IMR-90 (cell line): ENCODE measurements at regions not wholly inside any gene's neighbourhood (a gene's known extent, or its start where the extent isn't known, plus 50 kb on each side); places are given as distances from the start of the nearest gene placed in this dataset.

Experiments used
- ATAC-seq: fragments of 200-7000 bp; cut with Tn5 transposase; 2 replicates; pipeline ENCODE4 v1.9.1; 2020; ENCODE audit warnings: low read depth, mild to moderate bottlenecking, moderate library complexity
- BruUV-seq: library from RNA; stranded (reverse); fragments of 400-500 nt; replicated peaks from 2 replicates; lab custom pipeline; 2021; lab: Mats Ljungman, UMichigan
- CTCF ChIA-PET: fragments of 300-600 bp; formaldehyde crosslinking; extraction: SDS; loops from one replicate; lab custom pipeline; 2021; ENCODE audit warnings: antibody characterized with exemption; lab: Yijun Ruan, JAX
- POLR2A ChIA-PET: fragments of 300-600 bp; sonication (Branson Sonifier 250); formaldehyde crosslinking; loops from one replicate; lab custom pipeline; 2022; ENCODE audit warnings: antibody characterized with exemption; ENCODE audit not compliant: unreplicated experiment; lab: Charles Lee
- DNase-seq: peaks from one replicate; pipeline ENCODE4 v3.0.0; 2013
- H2AFZ ChIP-seq: replicated peaks from 2 replicates; pipeline ENCODE3; 2013; ENCODE audit warnings: low read length, mild to moderate bottlenecking; ENCODE audit not compliant: poor library complexity
- H2AK5ac ChIP-seq: 2 replicates; pipeline ENCODE4 v1.6.1; 2013; ENCODE audit warnings: low read depth, low read length, inconsistent platforms
- H2AK9ac ChIP-seq: replicated peaks from 2 replicates; pipeline ENCODE3; 2013; ENCODE audit warnings: mild to moderate bottlenecking, low read depth, low read length, moderate library complexity; ENCODE audit not compliant: poor library complexity
- H2BK120ac ChIP-seq: 2 replicates; pipeline ENCODE4 v1.6.1; 2013; ENCODE audit warnings: low read depth, low read length, inconsistent platforms
- H2BK15ac ChIP-seq: 3 replicates; pipeline ENCODE4 v1.6.1; 2013; ENCODE audit warnings: low read depth, low read length, inconsistent platforms
- H2BK20ac ChIP-seq: 2 replicates; pipeline ENCODE4 v1.6.1; 2013; ENCODE audit warnings: low read depth, mild to moderate bottlenecking, inconsistent platforms, low read length, moderate library complexity
- H2BK5ac ChIP-seq: 2 replicates; pipeline ENCODE4 v1.6.1; 2013; ENCODE audit warnings: mild to moderate bottlenecking, low read depth, low read length, inconsistent platforms; ENCODE audit not compliant: poor library complexity, severe bottlenecking
- H3K14ac ChIP-seq: replicated peaks from 2 replicates; pipeline ENCODE4 v1.6.1; 2013; ENCODE audit warnings: low read depth, low read length, inconsistent platforms
- H3K18ac ChIP-seq: 2 replicates; pipeline ENCODE4 v1.6.1; 2013; ENCODE audit warnings: low read depth, low read length, control low read depth
- H3K23ac ChIP-seq: 2 replicates; pipeline ENCODE4 v1.6.1; 2013; ENCODE audit warnings: low read depth, low read length, inconsistent platforms
- H3K27ac ChIP-seq: 2 replicates; pipeline ENCODE4 v1.5.1; 2013; ENCODE audit warnings: mild to moderate bottlenecking, control low read depth, low read length; ENCODE audit not compliant: insufficient read depth
- H3K27me3 ChIP-seq: 2 replicates; pipeline ENCODE4 v1.6.1; 2013; ENCODE audit warnings: low read length; ENCODE audit not compliant: control insufficient read depth, insufficient read depth
- H3K36me3 ChIP-seq: 2 replicates; pipeline ENCODE4 v1.6.1; 2013; ENCODE audit warnings: low read length, mixed read lengths; ENCODE audit not compliant: control insufficient read depth, insufficient read depth
- H3K4ac ChIP-seq: 2 replicates; pipeline ENCODE4 v1.6.1; 2013; ENCODE audit warnings: low read depth, low read length, inconsistent platforms
- H3K4me1 ChIP-seq: 2 replicates; pipeline ENCODE4 v1.6.1; 2013; ENCODE audit warnings: low read length, mixed read lengths; ENCODE audit not compliant: control insufficient read depth, insufficient read depth
- H3K4me2 ChIP-seq: 2 replicates; pipeline ENCODE4 v1.6.1; 2013; ENCODE audit warnings: low read depth, mild to moderate bottlenecking, control low read depth, low read length, moderate library complexity
- H3K4me3 ChIP-seq: 2 replicates; pipeline ENCODE4 v1.5.1; 2013; ENCODE audit warnings: low read depth, mild to moderate bottlenecking, control low read depth, low read length, moderate library complexity; ENCODE audit not compliant: insufficient read depth
- H3K56ac ChIP-seq: 2 replicates; pipeline ENCODE4 v1.6.1; 2013; ENCODE audit warnings: low read length, inconsistent platforms; ENCODE audit not compliant: insufficient read depth; ENCODE audit errors: extremely low read depth
- H3K79me1 ChIP-seq, 2 experiments: 2 replicates each; pipeline ENCODE4 v1.6.1; 2013; ENCODE audit warnings: low read length in 2 of 2, inconsistent platforms in 1 of 2, low read depth in 1 of 2
- H3K9ac ChIP-seq: 2 replicates; pipeline ENCODE4 v1.6.1; 2013; ENCODE audit warnings: low read depth, low read length, control low read depth
- H3K9me1 ChIP-seq: 2 replicates; pipeline ENCODE4 v1.6.1; 2013; ENCODE audit warnings: low read length, inconsistent platforms; ENCODE audit not compliant: insufficient read depth
- H3K9me3 ChIP-seq: 2 replicates; pipeline ENCODE4 v1.6.1; 2013; ENCODE audit warnings: low read length; ENCODE audit not compliant: control insufficient read depth, insufficient read depth
- H4K20me1 ChIP-seq: 2 replicates; pipeline ENCODE4 v1.6.1; 2013; ENCODE audit warnings: low read length, inconsistent platforms; ENCODE audit not compliant: insufficient read depth
- H4K5ac ChIP-seq: 2 replicates; pipeline ENCODE4 v1.6.1; 2013; ENCODE audit warnings: mild to moderate bottlenecking, low read depth, low read length, control low read depth
- H4K8ac ChIP-seq, 2 experiments: 2 replicates each; pipeline ENCODE4 v1.6.1; 2013; ENCODE audit warnings: low read depth in 2 of 2, low read length in 2 of 2, control low read depth in 1 of 2, inconsistent platforms in 1 of 2
- H4K91ac ChIP-seq: 2 replicates; pipeline ENCODE4 v1.6.1; 2013; ENCODE audit warnings: low read depth, low read length, inconsistent platforms; ENCODE audit not compliant: insufficient read depth
- BHLHE40 ChIP-seq: fragments of 150-350 bp; IDR thresholded peaks from 2 replicates; pipeline ENCODE4 v1.6.1; 2016; ENCODE audit warnings: mild to moderate bottlenecking, low read depth, low read length
- CEBPB ChIP-seq: IDR thresholded peaks from 2 replicates; pipeline ENCODE4 v1.6.1; 2012; ENCODE audit warnings: low read depth, low read length, improper control_type of control experiment
- FOS ChIP-seq: fragments of 150-350 bp; IDR thresholded peaks from 2 replicates; pipeline ENCODE4 v1.6.1; 2016; ENCODE audit warnings: low read depth, low read length
- MAFK ChIP-seq: IDR thresholded peaks from 2 replicates; pipeline ENCODE4 v1.6.1; 2012; ENCODE audit warnings: low read depth, low read length, improper control_type of control experiment
- MAZ ChIP-seq: IDR thresholded peaks from 2 replicates; pipeline ENCODE4 v1.6.1; 2012; ENCODE audit warnings: low read depth, mild to moderate bottlenecking, low read length, improper control_type of control experiment, moderate library complexity, borderline replicate concordance
- NFE2L2 ChIP-seq: fragments of 150-350 bp; IDR thresholded peaks from 2 replicates; pipeline ENCODE4 v1.6.1; 2016; ENCODE audit warnings: low read depth, mild to moderate bottlenecking, low read length
- POLR2A ChIP-seq: IDR thresholded peaks from 2 replicates; pipeline ENCODE4 v1.6.1; 2012; ENCODE audit warnings: mild to moderate bottlenecking, low read depth, low read length
- WGBS, 2 experiments: methylation state at CpG; one replicate each; pipeline versions ENCODE4 v1.1.5 to v1.1.7; 2013; ENCODE audit warnings: missing lambda C conversion rate in 2 of 2; ENCODE audit not compliant: insufficient read length in 1 of 2; ENCODE audit errors: extremely low coverage in 2 of 2; 5-methylcytosine and 5-hydroxymethylcytosine counted together
- dilution Hi-C: fragments of 300-500 bp; cut with HindIII; formaldehyde crosslinking; loops from one replicate; pipeline ENCODE4 v1.14.3; 2018; ENCODE audit warnings: low sequenced_read_pairs; ENCODE audit not compliant: unreplicated experiment
- in situ Hi-C: fragments of 300-500 bp; cut with MboI; formaldehyde crosslinking; loops from 3 replicates; pipeline ENCODE4 v1.14.3; 2019; ENCODE audit warnings: low sequenced_read_pairs, inconsistent platforms, mixed read lengths
- intact Hi-C: fragments of 100-400 bp; cut with micrococcal nuclease; formaldehyde crosslinking; loops from 2 replicates; pipeline ENCODE4 v1.10.0; 2022
- TF ChIP-seq, protein P1 (sequence below): fragments of 150-350 bp; IDR thresholded peaks from 2 replicates; pipeline ENCODE4 v1.6.1; 2016; ENCODE audit warnings: low read depth, mild to moderate bottlenecking, low read length, moderate library complexity, borderline replicate concordance

DNA sequence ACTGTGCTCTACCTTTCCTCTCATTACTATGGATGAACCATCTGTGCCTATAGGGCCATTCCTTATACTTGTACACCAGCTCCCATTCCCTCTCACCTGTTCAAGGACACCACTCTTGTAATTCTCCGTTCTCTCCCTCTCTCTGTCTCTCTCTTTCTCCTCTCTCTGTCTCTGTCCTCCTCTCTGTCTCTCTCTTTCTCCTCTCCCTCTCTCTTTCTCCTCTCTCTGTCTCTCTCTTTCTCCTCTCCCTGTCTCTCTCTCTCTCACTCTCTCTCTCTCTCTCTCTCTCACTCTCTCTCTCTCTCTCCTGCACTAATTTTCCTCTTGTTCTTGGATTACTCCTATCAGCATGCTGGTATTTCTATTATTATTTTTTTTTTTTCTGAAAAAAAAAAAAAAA lies 78.9 kb upstream of the RMDN2 start:
- DNase-seq (no peak), ATAC-seq (no peak)
- Histone ChIP-seq H2BK15ac (no peak overlapping the region), H3K23ac (no peak overlapping the region), H4K91ac (no peak overlapping the region), H2AK9ac (no peak overlapping the region), H3K14ac (no peak overlapping the region), H4K20me1 (no peaks in the 10 kb centered on the region), H3K27ac (no peak overlapping the region), H3K9ac (no peak overlapping the region), H3K4me3 (no peak overlapping the region), H2AK5ac (no peak overlapping the region), H3K4ac (no peak overlapping the region), H2AFZ (no peak overlapping the region), H2BK5ac (no peak overlapping the region), H3K18ac (no peak overlapping the region), H2BK120ac (no peak overlapping the region), H3K4me1 (peaks cover 4% of the 10 kb centered on the region; the same call in 1 of the 2 replicates), H3K9me3 (no peaks in the 10 kb centered on the region), H3K4me2 (no peak overlapping the region), H3K27me3 (no peaks in the 10 kb centered on the region), H2BK20ac (no peak overlapping the region), H4K8ac (no peak overlapping the region), H3K56ac (no peak overlapping the region), H4K5ac (no peak overlapping the region), H3K79me1 (no peaks in the 10 kb centered on the region), H3K9me1 (no peaks in the 10 kb centered on the region; the same call in 1 of the 2 replicates), H3K36me3 (no peaks in the 10 kb centered on the region)
- ChIA-PET CTCF (no interaction called here), POLR2A (no interaction called here)
- intact Hi-C loops: no loop called here
- in situ Hi-C loops: no loop called here
- WGBS, 2 experiments: 40% methylated on average over 1 of the region's 1 CpG; no CpG with 5 or more reads in 1 of the 2 experiments
- no TSS peak for BruUV-seq
- dilution Hi-C loops: no loop called here
- TF ChIP-seq MAZ: no peak
- TF ChIP-seq POLR2A: no peak
- no peak for TF ChIP-seq BHLHE40
- no peak for TF ChIP-seq FOS
- TF ChIP-seq CEBPB: no peak
- TF ChIP-seq MAFK: no peak
- TF ChIP-seq, protein P1, sequence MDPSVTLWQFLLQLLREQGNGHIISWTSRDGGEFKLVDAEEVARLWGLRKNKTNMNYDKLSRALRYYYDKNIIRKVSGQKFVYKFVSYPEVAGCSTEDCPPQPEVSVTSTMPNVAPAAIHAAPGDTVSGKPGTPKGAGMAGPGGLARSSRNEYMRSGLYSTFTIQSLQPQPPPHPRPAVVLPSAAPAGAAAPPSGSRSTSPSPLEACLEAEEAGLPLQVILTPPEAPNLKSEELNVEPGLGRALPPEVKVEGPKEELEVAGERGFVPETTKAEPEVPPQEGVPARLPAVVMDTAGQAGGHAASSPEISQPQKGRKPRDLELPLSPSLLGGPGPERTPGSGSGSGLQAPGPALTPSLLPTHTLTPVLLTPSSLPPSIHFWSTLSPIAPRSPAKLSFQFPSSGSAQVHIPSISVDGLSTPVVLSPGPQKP: no peak
- TF ChIP-seq NFE2L2: no peak
